Posterior cingulate gyrus (tissue), 11 donors: ENCODE measurements at regions not wholly inside any gene's neighbourhood (a gene's known extent, or its start where the extent isn't known, plus 50 kb on each side); places are given as distances from the start of the nearest gene placed in this dataset.

ENCODE experiments used
- DNase-seq, 10 donors: peaks; one replicate each; pipeline versions ENCODE4 v3.0.0 to v3.0.0-alpha.2; 2020 to 2021; ENCODE audit warnings: mixed read lengths in 3 of 10
- intact Hi-C: fragments of 100-400 bp; cut with DNase I; formaldehyde crosslinking; loops from one replicate; pipeline ENCODE4 v1.15.1; 2023

DNA sequence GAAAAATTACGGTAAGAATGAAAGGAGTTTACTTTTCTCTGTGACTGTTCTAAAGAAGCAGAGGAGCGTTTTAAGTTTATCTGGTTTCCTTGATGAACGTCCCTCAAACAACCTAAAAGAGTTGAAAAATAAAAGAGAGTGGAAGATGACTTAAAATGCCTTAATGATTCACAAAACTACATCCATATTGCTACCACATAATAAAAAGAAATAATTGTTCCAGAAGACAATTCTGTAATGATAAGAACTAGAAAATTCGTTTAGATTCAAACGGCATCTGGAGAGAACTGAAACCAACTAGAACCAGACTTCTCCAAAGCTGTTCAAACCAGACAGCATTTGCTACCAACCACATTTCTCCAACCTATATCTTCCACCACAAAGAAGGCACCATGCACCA is 68.1 kb downstream of the TEKT4 start:
- no peak for DNase-seq
- intact Hi-C loops = no loop called here

DNA sequence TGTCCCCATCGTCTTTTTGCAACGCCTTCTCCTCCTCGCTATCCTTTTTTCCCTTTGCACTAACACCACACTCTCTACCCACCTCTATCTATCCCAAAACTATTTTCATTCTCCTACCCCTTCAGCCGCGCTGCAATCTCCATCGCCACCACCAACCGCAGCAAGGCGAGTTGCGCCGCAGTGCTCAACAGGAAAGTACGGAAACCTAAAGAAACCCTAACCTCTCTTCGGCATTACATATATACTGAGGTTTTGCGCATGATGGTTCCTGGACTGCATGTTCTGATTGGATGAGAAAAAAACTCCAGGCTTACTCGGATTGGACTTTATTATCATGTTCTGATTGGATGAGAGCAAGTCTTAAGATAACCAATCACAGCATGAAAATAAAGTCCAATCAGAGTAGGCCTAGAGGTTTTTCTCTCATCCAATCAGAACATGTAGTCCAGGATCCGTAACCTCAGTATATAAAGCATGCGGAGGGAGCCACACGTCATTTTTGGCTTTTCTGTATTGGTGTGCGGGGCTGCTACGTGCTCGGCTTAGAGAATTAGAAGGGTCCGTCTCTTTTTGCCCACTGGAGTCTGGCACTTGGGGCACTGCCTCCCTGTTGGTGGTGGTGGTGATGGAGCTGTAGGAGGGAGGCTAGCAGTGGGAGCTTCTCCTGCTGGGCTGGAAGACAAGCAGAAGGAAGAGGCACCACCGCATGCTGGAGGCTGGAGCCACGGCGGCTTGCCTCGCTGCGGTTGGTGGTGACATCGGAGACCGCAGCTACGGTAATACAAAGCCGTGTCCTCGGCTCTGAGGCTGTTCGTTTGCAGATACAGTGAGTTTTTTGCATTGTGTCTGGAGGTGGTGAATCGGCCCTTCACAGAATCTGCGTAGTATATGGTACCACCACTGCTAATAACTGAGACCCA is 76.1 kb downstream of the TEKT4 start:
- intact Hi-C loops = no loop called here
- DNase-seq = no peak

- intact Hi-C loops = no loop called here
- no peak for DNase-seq
Measured at GRCh38 chr2:94955702-94956101, 69.8 kb upstream of the MAL start.

DNA sequence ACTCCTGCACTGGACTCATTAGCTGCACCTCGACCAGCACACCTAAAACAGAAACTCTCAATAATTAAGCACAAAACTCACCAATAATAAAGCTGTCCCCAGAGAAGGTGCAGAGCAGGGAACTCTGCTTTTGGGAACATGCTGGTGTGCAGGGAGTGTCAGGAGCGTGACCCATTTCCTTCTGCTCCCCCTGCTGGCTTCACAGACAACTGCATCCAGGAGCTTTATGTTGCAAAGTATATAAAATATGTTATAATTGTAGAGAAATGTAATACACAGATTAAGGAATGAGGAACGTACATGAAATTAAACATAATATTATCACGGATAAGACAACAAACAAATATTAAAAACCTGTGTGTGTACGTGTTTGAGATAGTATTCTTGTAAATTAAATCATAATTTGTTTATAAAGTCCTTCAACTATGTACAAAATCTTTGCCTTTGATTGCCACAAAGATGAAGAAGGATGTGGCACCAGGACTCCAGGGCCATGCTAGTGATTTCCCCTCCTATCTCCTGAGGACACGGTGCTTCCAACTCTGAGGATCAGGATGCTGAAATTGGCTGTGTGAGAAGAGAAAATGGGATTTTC is 68.6 kb upstream of the MAL start:
- DNase-seq = peak in 7 of 10 donors; percentile 32 to 86 (median 47)
- intact Hi-C loops = no loop called here

DNA sequence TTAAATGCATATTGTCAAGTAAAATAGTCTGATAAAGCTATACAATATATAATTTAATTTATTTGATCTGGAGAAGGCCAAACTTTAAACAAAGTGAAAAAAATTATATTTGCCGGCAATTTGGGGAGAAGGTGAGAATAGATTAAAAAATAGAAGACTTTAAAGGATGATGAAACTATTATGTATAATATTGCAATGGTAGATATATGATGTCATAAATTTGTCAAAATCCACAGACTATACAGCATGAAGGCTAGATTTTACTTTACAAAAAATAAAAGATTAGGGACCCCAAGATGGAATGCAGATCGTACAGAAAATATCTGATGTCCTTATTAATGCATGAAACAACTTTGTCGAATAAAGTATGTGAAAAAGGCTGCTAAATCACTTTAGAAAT is 67.3 kb upstream of the MAL start:
- no peak for DNase-seq

GRCh38 chr2:94960266-94960665 is 65.2 kb upstream of the MAL start:
- intact Hi-C loops = no loop called here
- no peak for DNase-seq

More for the DNA sequence above, 67.3 kb upstream of the MAL start:
- intact Hi-C loops = no loop called here

DNA sequence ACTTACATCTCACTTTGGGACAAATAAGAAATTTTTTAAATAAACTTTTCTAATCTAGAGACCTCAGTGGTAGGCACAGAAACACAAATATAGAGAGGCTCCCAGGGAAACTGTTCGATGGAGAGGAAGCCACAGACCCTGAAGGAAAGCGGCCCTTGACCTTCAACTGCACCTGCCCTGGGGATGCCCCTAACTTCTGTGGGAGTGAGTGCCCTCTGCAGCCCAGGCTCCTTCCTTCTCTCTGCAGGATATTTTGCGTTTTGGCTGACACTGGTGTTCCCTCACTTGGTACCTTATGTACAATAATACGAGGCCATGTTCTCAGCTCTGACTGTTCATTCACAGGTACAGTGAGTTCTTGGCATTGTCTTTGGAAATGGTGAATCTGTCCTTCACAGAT is 64.8 kb upstream of the MAL start:
- intact Hi-C loops = no loop called here
- DNase-seq = peak in 1 of 10 donors; percentile 16

- DNase-seq = peak in 1 of 10 donors; percentile 44
- intact Hi-C loops = no loop called here
Measured at GRCh38 chr2:94964193-94964592, 61.3 kb upstream of the MAL start.

GRCh38 chr2:94966689-94967088 is 58.8 kb upstream of the MAL start:
- DNase-seq = no peak
- intact Hi-C loops = no loop called here

DNA sequence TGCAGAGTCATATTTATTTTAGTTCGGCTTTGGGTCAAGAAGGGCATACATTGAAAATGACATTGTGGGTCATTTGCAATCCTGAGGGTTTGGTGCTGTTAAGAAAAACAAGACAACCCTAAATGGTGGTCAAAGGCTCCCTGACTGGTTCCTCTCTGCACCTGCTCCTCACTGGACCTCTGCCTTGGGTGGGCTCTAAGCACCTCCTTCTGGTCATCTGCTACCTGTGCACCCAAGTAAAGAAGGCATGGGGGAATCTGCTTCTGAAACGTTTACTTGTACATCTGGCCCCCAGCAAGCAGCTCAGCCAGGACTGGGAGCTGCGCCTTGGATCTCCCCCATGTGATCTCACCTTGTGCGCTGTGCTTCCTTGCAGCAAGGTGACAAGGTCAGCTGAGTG is 55.2 kb upstream of the MAL start:
- intact Hi-C loops = no loop called here
- peak in 1 of 10 donors; percentile 18 for DNase-seq
